ENCODE measurements at regions not wholly inside any gene's neighbourhood (a gene's known extent, or its start where the extent isn't known, plus 50 kb on each side); places are given as distances from the start of the nearest gene placed in this dataset.

DNA sequence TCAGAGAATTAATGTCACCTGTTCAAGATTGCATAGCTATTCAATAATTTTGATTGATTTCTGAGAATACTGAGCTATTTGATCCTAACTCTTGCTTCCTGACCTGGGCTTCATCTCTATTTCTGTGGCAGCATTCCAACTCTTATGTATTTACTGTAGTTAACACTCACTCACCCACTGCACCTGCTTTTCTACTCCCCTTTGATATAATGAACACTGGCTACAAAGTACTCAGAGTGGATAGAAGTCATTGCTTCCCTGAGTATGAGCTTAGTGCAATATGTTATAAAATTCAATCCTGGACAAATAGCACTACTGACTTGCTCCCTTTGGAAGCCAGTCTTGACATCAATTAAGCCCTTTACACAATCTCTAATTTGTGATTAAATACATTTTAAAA is 117.2 kb downstream of the APIP start:
- TF ChIP-seq, protein P1, sequence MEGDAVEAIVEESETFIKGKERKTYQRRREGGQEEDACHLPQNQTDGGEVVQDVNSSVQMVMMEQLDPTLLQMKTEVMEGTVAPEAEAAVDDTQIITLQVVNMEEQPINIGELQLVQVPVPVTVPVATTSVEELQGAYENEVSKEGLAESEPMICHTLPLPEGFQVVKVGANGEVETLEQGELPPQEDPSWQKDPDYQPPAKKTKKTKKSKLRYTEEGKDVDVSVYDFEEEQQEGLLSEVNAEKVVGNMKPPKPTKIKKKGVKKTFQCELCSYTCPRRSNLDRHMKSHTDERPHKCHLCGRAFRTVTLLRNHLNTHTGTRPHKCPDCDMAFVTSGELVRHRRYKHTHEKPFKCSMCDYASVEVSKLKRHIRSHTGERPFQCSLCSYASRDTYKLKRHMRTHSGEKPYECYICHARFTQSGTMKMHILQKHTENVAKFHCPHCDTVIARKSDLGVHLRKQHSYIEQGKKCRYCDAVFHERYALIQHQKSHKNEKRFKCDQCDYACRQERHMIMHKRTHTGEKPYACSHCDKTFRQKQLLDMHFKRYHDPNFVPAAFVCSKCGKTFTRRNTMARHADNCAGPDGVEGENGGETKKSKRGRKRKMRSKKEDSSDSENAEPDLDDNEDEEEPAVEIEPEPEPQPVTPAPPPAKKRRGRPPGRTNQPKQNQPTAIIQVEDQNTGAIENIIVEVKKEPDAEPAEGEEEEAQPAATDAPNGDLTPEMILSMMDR (conservative IDR thresholded peaks at IDR 0.05; ENCODE audit: low read depth, low read length), result no peak
- TF ChIP-seq EZH2 (IDR thresholded peaks at IDR 0.05; ENCODE audit: borderline replicate concordance, low read depth, low read length, poor library complexity, severe bottlenecking), result no peak
